GM18502 (cell line): ENCODE measurements at regions not wholly inside any gene's neighbourhood (a gene's known extent, or its start where the extent isn't known, plus 50 kb on each side); places are given as distances from the start of the nearest gene placed in this dataset.
A peak's percentile ranks its signal among the peaks of the same experiment; 100 is the strongest.
"Not testable (repeated sequence)": the region's sequence is repeated elsewhere in the genome, so short reads cannot be mapped to it uniquely, and the experiment has no call there.

ENCODE experiments used
- ATAC-seq: cut with Tn5 transposase; IDR thresholded peaks from one replicate; pipeline ENCODE4 v1.9.1; 2021; ENCODE audit warnings: mild to moderate bottlenecking; ENCODE audit not compliant: unreplicated experiment, poor library complexity

DNA sequence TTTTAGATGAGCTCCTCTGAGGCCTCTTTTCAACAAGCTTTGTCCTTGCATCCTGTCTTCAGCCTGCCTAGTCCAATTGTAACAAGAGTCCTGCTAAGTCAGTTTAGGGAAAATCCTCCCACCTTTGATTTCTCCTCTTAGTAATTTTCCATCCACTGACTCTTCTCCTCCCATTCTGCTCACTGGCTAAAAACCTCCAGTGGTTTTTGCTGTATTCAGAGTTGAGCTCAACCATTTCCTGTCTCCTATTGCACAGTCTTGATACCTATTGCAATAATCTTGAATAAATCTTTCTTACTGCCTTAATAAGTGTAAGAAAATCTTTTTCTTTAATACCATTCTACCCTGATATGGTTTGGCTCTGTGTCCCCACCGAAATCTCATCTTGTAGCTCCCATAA lies 117.8 kb upstream of the ENPP6 start:
- ATAC-seq = no peak

DNA sequence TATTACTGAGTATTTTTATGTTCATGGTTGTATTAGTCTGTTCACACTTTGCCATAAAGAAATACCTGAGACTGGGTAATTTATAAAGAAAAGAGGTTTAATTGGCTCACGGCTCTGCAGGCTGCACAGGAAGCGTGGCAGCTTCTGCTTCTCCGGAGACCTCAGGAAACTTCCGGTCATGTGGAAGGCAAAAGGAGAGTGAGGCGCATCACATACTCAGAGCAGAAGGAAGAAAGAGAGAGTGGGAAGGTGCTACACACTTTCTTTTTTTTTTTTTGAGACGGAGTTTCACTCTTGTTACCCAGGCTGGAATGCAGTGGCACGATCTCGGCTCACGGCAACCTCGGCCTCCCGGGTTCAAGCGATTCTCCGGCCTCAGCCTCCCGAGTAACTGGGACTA lies 115.8 kb upstream of the ENPP6 start:
- ATAC-seq = not testable (repeated sequence)

DNA sequence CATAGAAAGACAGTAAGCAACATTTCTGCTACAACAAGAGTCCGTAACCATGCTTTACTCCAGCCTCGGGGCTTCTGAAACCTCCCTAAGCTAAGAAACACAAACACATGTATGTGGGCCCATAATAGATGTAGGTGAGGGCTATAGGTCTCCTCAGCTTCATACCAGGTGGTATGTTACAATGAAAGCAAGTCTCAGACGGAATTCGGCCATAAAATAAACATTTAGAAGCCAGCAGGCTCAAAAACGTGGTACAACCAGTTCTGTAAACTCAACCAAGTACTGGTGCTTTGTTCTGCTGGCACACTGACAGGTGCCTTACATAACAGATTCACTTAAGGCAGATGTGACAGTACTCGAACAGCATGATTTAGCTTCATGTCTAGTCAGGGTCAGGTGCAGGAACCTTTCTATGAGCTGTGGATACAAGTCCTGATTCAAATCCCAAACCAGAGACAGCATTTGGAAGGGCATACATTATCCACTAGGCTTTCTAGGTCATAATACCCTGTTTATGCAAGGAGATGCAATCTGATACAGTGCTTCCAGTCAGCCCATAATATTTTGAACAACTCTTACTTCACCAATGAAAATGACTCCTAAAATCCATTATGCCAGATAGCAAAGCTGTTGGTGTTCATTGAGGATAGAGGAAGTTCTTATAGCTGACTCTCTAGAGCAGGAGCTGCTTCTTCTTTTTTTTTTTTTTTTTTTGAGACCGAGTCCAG lies 113.8 kb upstream of the ENPP6 start:
- ATAC-seq = no peak

DNA sequence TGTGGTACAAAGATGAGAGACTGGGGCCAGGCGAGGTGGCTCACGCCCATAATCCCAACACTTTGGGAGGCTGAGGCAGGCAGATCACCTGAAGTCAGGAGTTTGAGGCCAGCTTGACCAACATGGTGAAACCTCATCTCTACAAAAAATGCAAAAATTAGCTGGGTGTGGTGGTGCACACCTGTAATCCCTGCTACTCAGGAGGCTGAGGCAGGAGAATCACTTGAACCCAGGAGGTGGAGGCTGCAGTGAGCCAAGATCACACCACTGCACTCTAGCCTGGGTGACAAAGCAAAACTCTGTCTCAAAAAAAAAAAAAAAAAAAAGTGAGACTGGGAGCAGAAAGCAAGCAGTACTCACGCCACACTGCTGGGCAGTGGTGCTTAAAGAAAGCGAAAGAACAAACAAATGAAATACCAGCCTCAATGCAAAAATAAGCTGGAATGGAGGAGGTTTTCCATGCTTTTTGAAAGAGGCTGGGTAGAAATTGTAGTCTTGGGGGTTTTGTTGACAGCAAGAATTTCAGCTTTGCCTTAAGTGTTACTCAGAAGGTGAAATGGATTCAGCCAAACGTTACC lies 112.9 kb upstream of the ENPP6 start:
- ATAC-seq = not testable (repeated sequence)

DNA sequence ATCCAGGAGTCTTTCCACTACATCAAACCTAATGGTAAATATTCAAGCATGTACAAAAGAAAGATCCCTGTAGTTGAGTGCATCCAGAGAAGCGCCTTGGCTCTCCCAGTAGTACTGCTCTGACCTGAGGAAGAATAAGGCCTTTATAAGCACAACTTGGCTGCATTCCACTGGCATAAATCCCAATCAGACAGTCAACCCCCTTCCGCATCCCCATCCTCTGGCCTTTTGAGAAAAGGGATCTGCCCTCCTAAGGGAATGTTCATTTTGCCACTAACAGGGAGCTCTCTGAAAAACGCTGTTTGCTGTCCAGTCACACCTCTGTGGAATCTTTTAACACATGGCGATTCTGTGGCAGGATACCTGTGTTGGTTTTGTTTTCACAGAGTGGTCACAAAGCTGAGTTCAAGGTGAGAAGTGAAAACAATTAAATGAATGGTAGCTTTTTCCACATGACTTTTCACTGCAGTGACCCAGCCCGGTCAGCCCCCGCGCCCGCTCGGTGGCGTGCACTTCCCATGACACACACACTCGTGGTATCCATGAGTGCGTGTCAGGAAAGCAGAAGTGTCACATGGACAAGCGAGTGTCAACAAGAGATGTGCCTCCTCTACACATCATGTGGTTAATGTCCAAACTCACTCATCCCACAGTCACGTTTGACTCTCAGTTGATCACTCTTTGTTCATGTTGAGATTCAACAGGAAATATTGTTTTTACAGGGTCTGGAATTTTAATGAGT lies 112.2 kb upstream of the ENPP6 start:
- ATAC-seq = peak; percentile 65

DNA sequence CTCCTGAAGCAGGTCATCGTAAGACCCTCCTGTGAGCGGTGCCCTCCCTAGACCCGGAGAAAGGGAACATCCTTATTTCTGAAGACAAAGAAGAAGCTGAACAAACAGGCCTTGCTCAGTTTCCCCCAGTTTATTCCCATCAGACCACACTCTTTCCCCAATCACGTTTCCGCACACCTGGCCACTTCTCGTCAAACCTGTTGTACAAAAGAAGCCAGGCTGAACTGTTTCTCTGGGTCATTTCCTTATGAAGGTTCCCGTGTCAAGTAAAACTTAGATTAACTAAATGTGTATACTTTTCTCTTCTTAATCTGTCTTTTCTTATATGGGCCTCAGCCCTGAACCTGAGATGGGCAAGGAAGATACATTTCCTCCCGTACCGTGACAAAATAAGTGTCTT lies 111.6 kb upstream of the ENPP6 start:
- ATAC-seq = no peak

DNA sequence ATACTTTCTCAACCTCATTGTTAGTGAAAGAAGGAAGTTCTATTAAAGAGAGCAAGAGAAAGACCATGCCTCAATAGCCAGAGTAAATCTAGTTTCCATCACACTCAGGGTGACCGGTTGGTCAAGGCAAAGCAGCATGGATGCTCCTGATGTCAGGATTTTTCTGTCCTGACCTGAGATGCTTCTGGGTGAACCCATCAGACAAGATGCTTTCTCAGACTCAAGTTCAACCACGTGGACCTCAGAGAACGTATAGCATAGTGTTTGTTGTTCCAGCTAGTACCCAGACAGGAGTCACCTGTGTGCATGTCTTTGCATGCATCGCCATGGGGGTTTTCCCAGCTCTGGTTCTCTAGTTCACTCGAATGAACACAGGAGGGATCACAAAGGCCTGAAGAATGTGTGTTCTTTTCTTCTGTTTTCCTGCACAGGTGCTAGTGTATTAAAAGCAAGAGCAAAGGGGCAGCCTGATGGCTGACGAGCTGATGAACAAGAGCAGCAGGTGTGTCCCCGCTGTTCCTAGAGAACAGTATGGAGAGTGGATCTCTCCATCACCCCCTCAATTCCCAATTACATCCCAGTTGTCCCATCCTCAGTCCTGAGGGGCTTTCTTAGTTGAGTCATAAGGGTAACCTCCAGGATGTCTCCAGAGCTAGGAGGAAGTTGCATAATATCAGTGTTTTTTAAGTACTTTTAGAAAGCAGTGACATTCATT lies 110.5 kb upstream of the ENPP6 start:
- ATAC-seq = peak; percentile 83

DNA sequence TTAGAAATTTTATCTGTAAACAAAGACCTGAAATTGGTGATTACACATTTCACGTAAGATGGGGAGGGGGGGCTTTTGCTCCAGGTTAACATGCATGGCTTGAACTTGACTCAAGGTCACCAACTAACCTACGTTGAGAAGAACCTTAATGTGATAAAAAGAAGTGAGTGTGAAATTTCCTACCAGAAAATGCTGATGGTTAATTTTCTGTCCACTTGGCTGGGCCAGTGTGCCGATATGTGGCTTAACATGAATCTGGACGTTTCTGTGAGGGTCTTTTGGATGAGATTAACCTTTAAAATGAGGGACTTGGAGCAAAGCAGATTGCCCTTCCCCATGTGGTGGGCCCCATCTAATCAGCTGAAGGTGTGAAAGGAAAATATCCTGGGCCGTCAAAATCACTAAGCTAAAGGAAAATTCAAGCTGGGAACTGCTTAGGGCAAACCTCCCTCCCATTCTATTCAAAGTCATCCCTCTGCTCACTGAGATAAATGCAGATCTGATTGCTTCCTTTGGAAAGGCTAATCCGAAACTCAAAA lies 107.3 kb upstream of the ENPP6 start:
- no peak for ATAC-seq

DNA sequence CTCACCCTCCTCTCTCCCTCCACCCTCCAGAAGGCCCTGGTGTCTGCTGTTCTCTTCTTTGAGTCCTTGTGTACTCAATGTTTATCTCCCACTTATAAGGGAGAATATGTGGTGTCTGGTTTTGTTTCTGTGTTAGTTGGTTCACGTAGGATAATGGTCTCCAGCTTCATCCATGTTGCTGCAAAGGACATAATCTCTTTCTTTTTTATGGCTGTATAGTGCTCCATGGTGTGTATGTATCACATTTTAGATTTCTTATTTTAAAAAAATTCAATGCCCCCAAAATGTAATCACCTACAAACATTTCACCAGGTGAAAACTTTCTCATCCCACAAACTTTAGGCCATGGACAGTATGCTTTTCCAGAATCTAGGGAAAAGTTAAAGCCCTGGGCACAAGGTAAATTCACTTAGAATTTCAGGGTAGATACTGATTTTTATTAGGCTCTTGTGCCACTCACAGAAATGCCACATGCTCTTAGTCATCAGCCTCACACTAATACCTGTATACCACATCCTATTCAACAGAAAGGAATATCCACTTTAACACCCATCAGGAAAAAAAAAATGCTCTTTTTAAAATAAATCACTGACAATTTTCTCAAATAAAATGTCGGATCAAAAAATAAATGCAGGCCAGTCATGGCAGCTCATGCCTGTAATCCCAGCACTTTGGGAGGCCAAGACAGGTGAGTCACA lies 104.8 kb upstream of the ENPP6 start:
- no peak for ATAC-seq

DNA sequence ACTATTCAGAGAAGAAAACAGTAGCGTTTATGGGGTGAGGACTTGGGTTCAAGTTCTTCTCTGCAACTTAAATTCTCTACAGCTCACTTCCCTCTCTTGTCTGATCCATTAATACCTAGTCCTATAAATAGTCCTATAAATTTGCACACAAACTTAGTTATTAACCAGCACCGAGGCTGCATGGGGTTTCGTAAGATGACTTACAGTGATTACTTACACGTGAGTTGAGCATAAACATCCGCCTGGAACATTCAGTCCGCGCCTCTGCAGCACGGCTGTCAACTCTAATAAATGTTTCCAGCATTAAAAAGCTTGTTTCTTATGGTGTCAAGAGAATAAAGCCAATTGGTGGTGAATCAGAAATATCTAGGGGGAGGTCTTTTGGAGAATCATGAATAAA lies 103.0 kb upstream of the ENPP6 start:
- no peak for ATAC-seq

DNA sequence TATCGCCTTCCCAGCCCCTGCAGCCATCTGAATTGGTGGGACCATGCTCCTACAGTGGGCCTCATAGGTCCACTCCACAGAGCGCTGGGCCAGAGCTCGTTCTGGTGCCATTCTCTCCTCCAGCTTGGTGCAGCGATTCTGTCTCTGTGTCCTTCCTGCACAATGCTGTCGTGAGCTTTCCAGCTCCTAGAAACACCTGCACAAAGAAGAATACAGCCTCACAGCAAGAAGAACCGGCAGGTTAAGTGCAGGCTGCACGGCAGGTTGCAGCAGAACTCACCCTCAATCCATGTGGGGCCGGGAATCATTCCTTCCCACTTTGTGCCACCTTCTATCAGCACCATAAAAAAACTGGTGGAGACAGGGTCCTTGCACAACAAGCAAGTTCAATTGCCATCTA lies 101.2 kb upstream of the ENPP6 start:
- peak; percentile 4 for ATAC-seq

DNA sequence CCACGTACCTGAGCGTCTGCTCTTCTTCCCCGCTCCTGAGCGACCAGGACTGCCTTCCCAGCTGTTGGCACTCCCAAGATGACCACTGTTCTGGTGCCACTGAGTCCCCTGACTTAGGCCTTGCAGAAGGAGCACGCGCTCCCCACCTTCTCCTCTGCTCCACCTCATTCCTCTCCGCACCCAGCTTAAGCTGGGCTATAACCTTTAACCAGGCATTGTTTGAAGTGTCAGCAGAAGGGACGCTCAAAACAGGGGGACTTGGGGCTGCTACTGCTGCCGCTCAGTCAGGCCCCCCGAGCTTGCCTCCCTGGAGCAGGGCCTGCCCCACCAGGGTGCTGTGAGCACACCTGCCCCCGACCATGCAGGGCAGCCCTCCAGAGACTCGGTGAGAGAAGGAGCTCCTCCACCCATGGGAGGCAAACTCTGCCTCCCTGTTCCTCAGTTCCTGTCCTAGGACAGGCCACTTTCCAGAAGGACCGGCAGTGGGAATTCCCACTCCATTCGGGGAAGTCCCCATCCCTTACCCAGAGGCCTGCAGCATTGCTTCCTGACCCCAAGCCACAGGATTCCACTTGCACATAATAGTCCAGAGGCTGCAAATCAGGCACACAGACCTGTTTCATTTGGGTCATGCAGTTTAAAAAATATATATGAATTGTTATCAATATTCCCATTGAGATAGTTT lies 99.7 kb upstream of the ENPP6 start:
- ATAC-seq = no peak

DNA sequence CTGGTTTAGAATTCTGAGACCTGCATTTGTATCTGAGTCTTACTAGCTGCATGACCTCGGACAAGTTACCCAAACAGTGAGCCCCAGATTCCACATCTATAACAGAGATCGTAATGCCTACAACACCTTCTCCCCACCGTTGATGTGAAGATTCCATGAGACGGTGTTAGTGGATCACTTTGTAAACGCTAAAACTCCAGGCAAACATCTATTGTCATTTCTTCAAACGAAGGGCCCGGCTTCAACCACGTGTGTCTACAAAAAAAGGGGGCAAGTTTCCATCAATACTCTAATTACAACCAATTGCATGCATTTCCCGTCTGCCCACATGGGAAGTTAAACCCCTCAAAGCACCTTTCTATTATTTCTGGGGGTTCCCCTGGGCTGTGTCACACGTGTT lies 99.1 kb upstream of the ENPP6 start:
- ATAC-seq = no peak

DNA sequence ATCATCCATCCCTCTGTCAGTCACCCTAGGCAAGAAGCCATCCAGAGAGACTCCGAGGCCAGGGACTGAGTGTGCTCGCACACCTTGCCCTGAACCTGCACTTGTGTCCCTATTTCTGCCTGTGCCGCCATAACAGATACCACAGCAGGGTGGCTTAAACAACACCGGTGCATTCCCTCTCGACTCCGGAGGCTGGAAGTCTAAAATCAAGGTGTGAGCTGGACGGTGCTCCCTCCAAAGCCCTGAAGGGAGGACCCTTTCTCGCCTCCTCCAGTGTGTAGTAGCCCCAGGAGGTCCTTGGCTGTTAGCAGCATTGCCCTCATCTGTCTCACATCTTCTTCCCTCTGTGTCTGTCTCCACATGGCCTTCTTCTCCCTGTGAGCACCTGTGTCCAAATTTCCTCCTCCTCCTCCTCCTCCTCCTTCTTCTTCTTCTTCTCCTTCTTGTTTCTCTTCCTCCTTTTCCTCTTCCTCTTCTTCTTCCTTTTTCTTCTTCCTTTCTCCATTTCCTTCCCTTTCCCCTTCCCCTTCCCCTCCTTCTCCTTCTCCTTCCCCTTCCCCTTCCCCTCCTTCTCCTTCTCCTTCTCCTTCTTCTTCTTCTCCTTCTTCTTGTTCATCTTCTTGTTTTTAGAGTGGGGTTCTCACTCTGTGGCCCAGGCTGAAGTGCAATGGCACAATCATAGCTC lies 98.1 kb upstream of the ENPP6 start:
- ATAC-seq = no peak

DNA sequence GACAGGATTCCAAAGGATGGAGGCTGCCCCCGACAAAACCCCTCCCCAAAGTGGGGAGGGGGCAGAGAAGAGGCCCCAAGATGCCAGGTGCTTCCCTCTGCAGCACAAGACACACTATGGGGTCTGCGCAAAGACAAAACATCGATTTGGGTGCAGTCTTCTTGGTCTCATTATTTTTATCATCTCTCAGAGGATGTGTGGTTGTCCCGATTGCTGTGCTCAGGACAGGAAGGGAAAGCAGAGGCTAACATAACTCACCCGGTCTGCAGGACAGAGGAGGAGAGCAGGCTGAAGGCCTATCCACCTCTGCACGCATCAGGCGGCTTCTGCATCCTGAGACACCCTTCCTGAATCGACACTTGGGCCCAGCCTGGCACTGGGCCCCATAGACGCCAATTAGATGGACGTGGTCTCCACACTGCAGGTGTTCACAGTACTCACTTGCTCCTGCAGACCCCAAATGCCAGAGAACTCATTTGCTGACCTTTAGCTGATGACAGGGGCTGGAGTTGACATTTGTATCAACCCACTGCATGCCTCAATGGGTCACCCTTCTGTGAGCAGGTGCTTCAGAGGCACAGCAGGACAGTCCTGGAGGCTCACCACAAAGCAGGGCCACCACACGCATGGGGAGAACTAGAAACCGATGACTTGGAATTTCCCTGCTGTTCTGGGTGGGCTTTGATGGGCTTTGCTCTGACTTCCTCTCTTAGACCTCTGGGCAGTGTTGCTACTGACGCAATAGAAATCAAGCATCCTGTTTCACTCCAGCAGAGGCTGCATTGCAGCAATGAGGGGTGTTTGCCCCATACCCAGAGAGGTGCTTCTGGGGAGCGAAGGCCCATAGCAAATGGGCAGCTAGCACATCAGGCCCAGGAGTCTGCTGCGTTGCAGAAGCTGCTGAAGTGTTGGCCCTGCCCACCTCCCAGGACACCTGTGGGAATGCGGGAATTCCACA lies 96.3 kb upstream of the ENPP6 start:
- peak; percentile 75 for ATAC-seq

DNA sequence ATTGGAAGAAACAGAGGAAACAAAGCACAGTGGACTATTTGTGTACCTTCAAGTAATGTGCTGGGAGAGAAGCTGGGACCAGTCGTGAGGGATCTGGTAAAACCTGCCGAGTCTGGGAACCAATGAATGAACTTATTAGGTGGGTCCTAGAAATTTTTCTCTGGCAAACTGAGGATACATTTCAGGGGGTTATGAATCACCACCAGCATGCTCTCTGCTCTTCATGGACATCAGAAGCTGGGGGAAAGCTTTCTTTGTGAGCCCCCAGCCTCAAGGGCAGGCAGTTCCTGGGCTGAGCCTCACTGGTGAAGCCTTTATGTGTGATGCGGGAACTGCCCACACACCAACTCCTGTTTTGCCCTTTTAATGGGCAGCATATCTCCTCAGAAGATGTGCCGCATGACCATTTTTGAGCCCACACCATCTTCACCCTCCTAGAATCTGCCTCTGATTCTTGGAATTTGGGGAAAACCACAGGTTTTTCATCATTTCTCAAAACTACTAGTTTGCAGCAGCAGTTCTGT lies 95.4 kb upstream of the ENPP6 start:
- ATAC-seq = no peak

DNA sequence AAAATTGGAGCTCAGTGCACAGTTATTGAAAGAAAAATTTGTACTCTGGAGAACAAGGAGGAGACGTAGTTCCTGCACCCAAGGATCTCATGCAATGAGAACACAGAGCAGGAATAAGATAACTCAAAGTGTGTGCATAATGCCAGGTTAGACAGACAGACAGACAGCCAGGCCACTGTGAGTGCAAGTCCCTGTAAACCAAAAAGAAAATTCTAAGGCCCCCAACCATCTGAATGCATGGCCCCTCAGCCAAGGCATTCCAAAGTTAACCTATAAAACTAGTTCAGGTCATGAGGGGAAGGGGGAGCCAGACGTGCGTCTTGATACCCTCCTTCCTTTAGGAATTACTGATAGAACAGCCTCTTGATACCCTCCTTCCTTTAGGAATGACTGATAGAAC lies 94.5 kb upstream of the ENPP6 start:
- ATAC-seq = no peak
